ENCODE measurements at regions not wholly inside any gene's neighbourhood (a gene's known extent, or its start where the extent isn't known, plus 50 kb on each side); places are given as distances from the start of the nearest gene placed in this dataset.
A peak's percentile ranks its signal among the peaks of the same experiment; 100 is the strongest.

GRCh38 chr10:84054743-84055142 is 84.6 kb upstream of the GHITM start:
- Histone ChIP-seq H3K27ac (ENCODE audit: low read depth, low read length) (no peak overlapping the region), H4K5ac (ENCODE audit: insufficient read length, low read depth, low read length) (no peak overlapping the region), H2BK20ac (ENCODE audit: low read length) (no peak overlapping the region), H2BK12ac (ENCODE audit: low read depth, low read length) (no peak overlapping the region), H3K14ac (ENCODE audit: insufficient read length) (no peak overlapping the region), H4K8ac (ENCODE audit: extremely low read depth, insufficient read depth, low read length) (no peak overlapping the region), H3K4ac (replicated peaks; ENCODE audit: insufficient read length, low read depth, low read length) (no peak overlapping the region), H3K36me3 (ENCODE audit: control insufficient read depth in 2 of 4, insufficient read depth in 4 of 4, low read length in 3 of 4) (no peaks in the 10 kb centered on the region), H3K4me3 (ENCODE audit: extremely low read depth in 1 of 4, insufficient read depth in 2 of 4, low read depth in 3 of 4, low read length in 4 of 4) (no peak overlapping the region), H3K4me1 (replicated peaks in 1 of 4; ENCODE audit: control insufficient read depth in 3 of 4, insufficient read depth in 4 of 4, low read length in 3 of 4) (peaks cover 0 to 4% (median 1%) of the 10 kb centered on the region in 4 experiments; a peak in 1 of 7 replicates), H3K18ac (ENCODE audit: extremely low read depth, low read length) (no peak overlapping the region), H3K23me2 (ENCODE audit: low read depth, low read length) (no peaks in the 10 kb centered on the region; the same call in 1 of the 2 replicates), H2BK5ac (ENCODE audit: low read depth, low read length) (no peak overlapping the region), H3K23ac (ENCODE audit: insufficient read length) (no peak overlapping the region), H3K79me2 (ENCODE audit: control insufficient read depth in 1 of 2, insufficient read depth in 2 of 2, low read length in 2 of 2) (no peaks in the 10 kb centered on the region), H3K79me1 (ENCODE audit: low read depth, low read length) (no peaks in the 10 kb centered on the region), H4K20me1 (replicated peaks in 1 of 2; ENCODE audit: control insufficient read depth in 1 of 2, insufficient read depth in 2 of 2, low read length in 2 of 2) (no peaks in the 10 kb centered on the region), H3K9me3 (ENCODE audit: insufficient read depth in 2 of 2, low read depth in 1 of 2, low read length in 1 of 2) (no peaks in the 10 kb centered on the region), H3K9ac (replicated peaks in 1 of 4; ENCODE audit: extremely low read depth in 1 of 4, low read depth in 3 of 4, low read length in 3 of 4) (no peak overlapping the region), H2AK5ac (ENCODE audit: low read depth, low read length) (no peak overlapping the region), H3K4me2 (ENCODE audit: insufficient read depth in 1 of 2, low read depth in 2 of 2, low read length in 2 of 2) (no peak overlapping the region), H2BK120ac (replicated peaks; ENCODE audit: low read depth, low read length) (no peak overlapping the region), H3K56ac (replicated peaks; ENCODE audit: insufficient read length, low read depth, low read length) (no peak overlapping the region), H3K27me3 (replicated peaks in 1 of 4; ENCODE audit: control insufficient read depth in 3 of 4, extremely low read depth in 1 of 4, insufficient read depth in 3 of 4, low read length in 3 of 4) (no peaks in the 10 kb centered on the region), H4K91ac (replicated peaks; ENCODE audit: insufficient read length, low read length) (no peak overlapping the region), H2BK15ac (ENCODE audit: low read length) (no peak overlapping the region), H2AFZ (ENCODE audit: low read length) (no peak overlapping the region)
- DNase-seq (ENCODE audit: low read depth in 1 of 2, low spot score in 2 of 2) (no peak), FAIRE-seq (no peak)
- TF ChIP-seq MAFK (IDR thresholded peaks at IDR 0.05; ENCODE audit: low read depth, low read length) (no peak), EZH2 (IDR thresholded peaks at IDR 0.05; ENCODE audit: low read depth, low read length, severe bottlenecking) (no peak), BACH1 (IDR thresholded peaks at IDR 0.05; ENCODE audit: low read length) (0 out of 2 replicates have a peak, but pooled peaks have one; percentile 16), TAF1 (IDR thresholded peaks at IDR 0.05; ENCODE audit: low read depth, low read length) (no peak), YY1 (IDR thresholded peaks at IDR 0.05; ENCODE audit: low read depth, low read length) (no peak), SP4 (IDR thresholded peaks at IDR 0.05; ENCODE audit: low read length) (no peak), RAD21 (IDR thresholded peaks at IDR 0.05 in 1 of 2, conservative IDR thresholded peaks at IDR 0.05 in 1 of 2; ENCODE audit: low read depth in 2 of 2, low read length in 2 of 2) (peak; percentile 31 to 35; a peak in 2 of 4 replicates), SP2 (IDR thresholded peaks at IDR 0.05; ENCODE audit: low read length) (no peak), CTCF (IDR thresholded peaks at IDR 0.05; ENCODE audit: control extremely low read depth in 1 of 3, insufficient read depth in 1 of 3, low read depth in 1 of 3, low read length in 3 of 3) (peak; percentile 41 to 53 (median 50)), CHD1 (IDR thresholded peaks at IDR 0.05; ENCODE audit: low read depth, low read length) (no peak), RNF2 (IDR thresholded peaks at IDR 0.05; ENCODE audit: borderline replicate concordance, low read depth, low read length, missing control alignments, poor library complexity, severe bottlenecking) (no peak), JUN (IDR thresholded peaks at IDR 0.05; ENCODE audit: low read depth, low read length) (no peak)
- 85% methylated on average over 3 of the region's 3 CpGs; no CpG with 5 or more reads in 1 of the 2 experiments for whole genome bisulfite sequencing, 2 experiments (ENCODE audit: extremely low coverage in 1 of 2, insufficient coverage in 1 of 2, insufficient read length in 1 of 2, insufficient replicate concordance in 2 of 2, low coverage in 1 of 2, low lambda C conversion rate in 2 of 2, missing lambda C conversion rate in 1 of 2)
- CTCF ChIA-PET (ENCODE audit: partially characterized antibody) = interaction anchor here (0.9 to 2.7 kb wide), 10 partner anchors 9 to 201 kb away, joined by 3 to 10 read pairs (median 4); no protein-coding TSS in a partner anchor
- POLR2A ChIA-PET (ENCODE audit: partially characterized antibody) = interaction anchor here (0.7 kb wide), 1 partner anchor 86 kb away, joined by 3 read pairs; no protein-coding TSS in a partner anchor
